SIG-M5 treated with dmso at 0.1 percent for 504 hours (cell line): ENCODE measurements at regions not wholly inside any gene's neighbourhood (a gene's known extent, or its start where the extent isn't known, plus 50 kb on each side); places are given as distances from the start of the nearest gene placed in this dataset.
A peak's percentile ranks its signal among the peaks of the same experiment; 100 is the strongest.
"Not testable (repeated sequence)": the region's sequence is repeated elsewhere in the genome, so short reads cannot be mapped to it uniquely, and the experiment has no call there.

Experiments
- DNase-seq: peaks from one replicate; lab custom pipeline; 2025; ENCODE audit not compliant: unreplicated experiment; lab: John Stamatoyannopoulos, UW

GRCh38 chr4:138113819-138114400, 128.2 kb downstream of the SLC7A11 start:
- no peak for DNase-seq

GRCh38 chr4:138112890-138113289, 129.3 kb downstream of the SLC7A11 start:
- DNase-seq = not testable (repeated sequence)

GRCh38 chr4:138112389-138112788, 129.8 kb downstream of the SLC7A11 start:
- no peak for DNase-seq

GRCh38 chr4:138111462-138112000, 130.6 kb downstream of the SLC7A11 start:
- DNase-seq = no peak

- no peak for DNase-seq
Observed at GRCh38 chr4:138110815-138111214, 131.3 kb downstream of the SLC7A11 start.

GRCh38 chr4:138107023-138107422, 135.1 kb downstream of the SLC7A11 start:
- no peak for DNase-seq

GRCh38 chr4:138105331-138105730, 136.8 kb downstream of the SLC7A11 start:
- no peak for DNase-seq

- DNase-seq = no peak
Observed at GRCh38 chr4:138104284-138104680, 137.9 kb downstream of the SLC7A11 start.

- no peak for DNase-seq
Observed at GRCh38 chr4:138103597-138104283, 138.4 kb downstream of the SLC7A11 start.

GRCh38 chr4:138099385-138099784, 142.8 kb downstream of the SLC7A11 start:
- no peak for DNase-seq

GRCh38 chr4:138097912-138098600, 144.1 kb downstream of the SLC7A11 start:
- no peak for DNase-seq

GRCh38 chr4:138096384-138097062, 145.6 kb downstream of the SLC7A11 start:
- no peak for DNase-seq

- no peak for DNase-seq
Observed at GRCh38 chr4:138095378-138095777, 146.8 kb downstream of the SLC7A11 start.

GRCh38 chr4:138092060-138092459, 150.1 kb downstream of the SLC7A11 start:
- no peak for DNase-seq

GRCh38 chr4:138090918-138091676, 151.1 kb downstream of the SLC7A11 start:
- no peak for DNase-seq

GRCh38 chr4:138090150-138090917, 151.8 kb downstream of the SLC7A11 start:
- DNase-seq = peak; percentile 59

GRCh38 chr4:138088449-138089208, 153.5 kb downstream of the SLC7A11 start:
- DNase-seq = no peak

- DNase-seq = no peak
Observed at GRCh38 chr4:138087066-138087719, 155.0 kb downstream of the SLC7A11 start.

- DNase-seq = no peak
Observed at GRCh38 chr4:138086611-138087041, 155.5 kb downstream of the SLC7A11 start.
